Keratinocyte (primary cell): ENCODE measurements at regions not wholly inside any gene's neighbourhood (a gene's known extent, or its start where the extent isn't known, plus 50 kb on each side); places are given as distances from the start of the nearest gene placed in this dataset.

Experiments
- DNase-seq: peaks from one replicate; pipeline ENCODE4 v3.0.0-alpha.2; 2011; ENCODE audit warnings: low read depth, missing footprints, low spot score
- FAIRE-seq: peaks from 2 replicates; lab custom pipeline; 2011; peaks lifted over from hg19 to GRCh38; lab: Jason Lieb, UNC
- H2AFZ ChIP-seq: 2 replicates; pipeline ENCODE4 v1.6.0; 2012; ENCODE audit warnings: low read length, control low read depth, inconsistent platforms; ENCODE audit not compliant: control insufficient read depth
- H3K27ac ChIP-seq: 2 replicates; pipeline ENCODE4 v1.5.1; 2011; ENCODE audit warnings: low read length; ENCODE audit not compliant: control insufficient read depth, insufficient read depth
- H3K27me3 ChIP-seq: 3 replicates; pipeline ENCODE4 v1.6.0; 2011; ENCODE audit warnings: low read length; ENCODE audit not compliant: control insufficient read depth, insufficient read depth; ENCODE audit errors: extremely low read depth
- H3K36me3 ChIP-seq, 2 experiments: 2 replicates in 1 of 2; 3 replicates in 1 of 2; pipeline ENCODE4 v1.5.1; 2011; ENCODE audit warnings: low read length in 2 of 2, mild to moderate bottlenecking in 1 of 2; ENCODE audit not compliant: control insufficient read depth in 2 of 2, insufficient read depth in 2 of 2; ENCODE audit errors: extremely low read depth in 1 of 2
- H3K4me1 ChIP-seq: 3 replicates; pipeline ENCODE4 v1.5.1; 2011; ENCODE audit warnings: low read length; ENCODE audit not compliant: control insufficient read depth, insufficient read depth; ENCODE audit errors: extremely low read depth
- H3K4me2 ChIP-seq: 3 replicates; pipeline ENCODE4 v1.6.0; 2011; ENCODE audit warnings: low read depth, low read length; ENCODE audit not compliant: control insufficient read depth, insufficient read depth; ENCODE audit errors: extremely low read depth
- H3K4me3 ChIP-seq, 3 experiments: fragments of 200-600 bp in 1 of 3; sonication (generic) in 1 of 3; 2 replicates in 2 of 3; 3 replicates in 1 of 3; pipeline ENCODE4 v1.5.1; 2011 to 2016; ENCODE audit warnings: low read length in 3 of 3, mild to moderate bottlenecking in 3 of 3, control low read depth in 2 of 3, inconsistent platforms in 1 of 3, low read depth in 1 of 3, mixed read lengths in 1 of 3, mixed run types in 1 of 3, moderate library complexity in 1 of 3; ENCODE audit not compliant: control insufficient read depth in 2 of 3, insufficient read depth in 2 of 3; ENCODE audit errors: extremely low read depth in 1 of 3
- H3K79me2 ChIP-seq: 2 replicates; pipeline ENCODE4 v1.6.0; 2012; ENCODE audit warnings: low read length; ENCODE audit not compliant: control insufficient read depth, insufficient read depth
- H3K9ac ChIP-seq: 3 replicates; pipeline ENCODE4 v1.6.0; 2011; ENCODE audit warnings: low read length; ENCODE audit not compliant: control insufficient read depth, insufficient read depth; ENCODE audit errors: extremely low read depth
- H3K9me1 ChIP-seq: 3 replicates; pipeline ENCODE4 v1.6.0; 2011; ENCODE audit warnings: low read length; ENCODE audit not compliant: control insufficient read depth, insufficient read depth; ENCODE audit errors: extremely low read depth
- H3K9me3 ChIP-seq: 2 replicates; pipeline ENCODE4 v1.5.1; 2012; ENCODE audit warnings: low read depth, low read length; ENCODE audit not compliant: control insufficient read depth
- H4K20me1 ChIP-seq: 3 replicates; pipeline ENCODE4 v1.6.0; 2011; ENCODE audit warnings: low read length; ENCODE audit not compliant: control insufficient read depth, insufficient read depth; ENCODE audit errors: extremely low read depth
- EZH2 ChIP-seq: IDR thresholded peaks from one replicate; pipeline ENCODE4 v1.6.1; 2012; ENCODE audit warnings: inconsistent platforms, mild to moderate bottlenecking, low read length, moderate library complexity
- dilution Hi-C: fragments of 300-500 bp; cut with MboI; formaldehyde crosslinking; loops from one replicate; pipeline ENCODE4 v1.7.0; 2020; ENCODE audit warnings: low sequenced_read_pairs; ENCODE audit not compliant: extremely low pct_ligation_motif_present
- TF ChIP-seq, protein P1 (sequence below), 3 experiments: IDR thresholded peaks in 1 of 3; conservative IDR thresholded peaks in 1 of 3; optimal IDR thresholded peaks in 1 of 3; 2 replicates in 2 of 3; 3 replicates in 1 of 3; pipeline versions ENCODE3 to v1.5.1; 2011; ENCODE audit warnings: low read length in 3 of 3, mild to moderate bottlenecking in 3 of 3, moderate library complexity in 2 of 3, control low read depth in 1 of 3, inconsistent platforms in 1 of 3; ENCODE audit not compliant: insufficient read depth in 2 of 3; ENCODE audit errors: extremely low read depth in 1 of 3

DNA sequence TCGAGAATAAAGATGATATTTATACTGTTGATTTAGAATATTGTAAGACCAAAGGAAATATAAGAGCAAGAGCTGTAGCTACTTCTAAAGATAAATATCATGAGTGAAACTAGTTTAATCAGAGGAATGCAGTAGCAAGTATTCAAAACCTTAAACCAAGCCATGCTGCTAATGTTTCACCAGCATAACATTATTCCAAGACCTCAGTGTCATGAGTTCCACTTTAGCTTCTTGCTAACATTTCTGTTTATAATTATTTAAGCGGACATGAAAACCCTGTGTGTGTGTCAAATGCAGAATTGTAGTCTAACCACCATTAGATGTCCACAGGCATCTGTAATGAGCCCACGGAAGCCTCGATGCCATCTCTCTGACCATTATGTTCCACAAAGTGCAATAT, 752.6 kb upstream of the MARCKS start:
- DNase-seq = no peak
- Histone ChIP-seq H3K36me3 (no peaks in the 10 kb centered on the region), H4K20me1 (no peaks in the 10 kb centered on the region), H3K9ac (no peak overlapping the region), H3K4me2 (no peak overlapping the region), H3K4me1 (peaks cover 5% of the 10 kb centered on the region), H3K4me3 (no peak overlapping the region), H2AFZ (no peak overlapping the region), H3K9me3 (no peaks in the 10 kb centered on the region), H3K27me3 (no peaks in the 10 kb centered on the region), H3K79me2 (no peaks in the 10 kb centered on the region), H3K27ac (no peak overlapping the region), H3K9me1 (no peaks in the 10 kb centered on the region)
- FAIRE-seq = no peak
- TF ChIP-seq, protein P1, sequence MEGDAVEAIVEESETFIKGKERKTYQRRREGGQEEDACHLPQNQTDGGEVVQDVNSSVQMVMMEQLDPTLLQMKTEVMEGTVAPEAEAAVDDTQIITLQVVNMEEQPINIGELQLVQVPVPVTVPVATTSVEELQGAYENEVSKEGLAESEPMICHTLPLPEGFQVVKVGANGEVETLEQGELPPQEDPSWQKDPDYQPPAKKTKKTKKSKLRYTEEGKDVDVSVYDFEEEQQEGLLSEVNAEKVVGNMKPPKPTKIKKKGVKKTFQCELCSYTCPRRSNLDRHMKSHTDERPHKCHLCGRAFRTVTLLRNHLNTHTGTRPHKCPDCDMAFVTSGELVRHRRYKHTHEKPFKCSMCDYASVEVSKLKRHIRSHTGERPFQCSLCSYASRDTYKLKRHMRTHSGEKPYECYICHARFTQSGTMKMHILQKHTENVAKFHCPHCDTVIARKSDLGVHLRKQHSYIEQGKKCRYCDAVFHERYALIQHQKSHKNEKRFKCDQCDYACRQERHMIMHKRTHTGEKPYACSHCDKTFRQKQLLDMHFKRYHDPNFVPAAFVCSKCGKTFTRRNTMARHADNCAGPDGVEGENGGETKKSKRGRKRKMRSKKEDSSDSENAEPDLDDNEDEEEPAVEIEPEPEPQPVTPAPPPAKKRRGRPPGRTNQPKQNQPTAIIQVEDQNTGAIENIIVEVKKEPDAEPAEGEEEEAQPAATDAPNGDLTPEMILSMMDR (optimal IDR thresholded peaks at IDR 0.05 in 1 of 3, IDR thresholded peaks at IDR 0.05 in 1 of 3, conservative IDR thresholded peaks at IDR 0.05 in 1 of 3; ENCODE audit: extremely low read depth in 1 of 3, insufficient read depth in 2 of 3, low read length in 3 of 3) = no peak
- no peak for TF ChIP-seq EZH2
- dilution Hi-C loops = no loop called here

- Histone ChIP-seq H3K9me3 (no peaks in the 10 kb centered on the region), H3K9ac (no peak overlapping the region), H3K9me1 (no peaks in the 10 kb centered on the region), H3K27ac (no peak overlapping the region), H4K20me1 (no peaks in the 10 kb centered on the region), H3K36me3 (no peaks in the 10 kb centered on the region), H3K4me2 (no peak overlapping the region), H3K4me1 (peaks cover 5% of the 10 kb centered on the region), H3K4me3 (no peak overlapping the region), H3K79me2 (no peaks in the 10 kb centered on the region), H3K27me3 (no peaks in the 10 kb centered on the region), H2AFZ (no peak overlapping the region)
- dilution Hi-C loops = no loop called here
- TF ChIP-seq, protein P1 (optimal IDR thresholded peaks at IDR 0.05 in 1 of 3, IDR thresholded peaks at IDR 0.05 in 1 of 3, conservative IDR thresholded peaks at IDR 0.05 in 1 of 3; ENCODE audit: extremely low read depth in 1 of 3, insufficient read depth in 2 of 3, low read length in 3 of 3) = no peak
- no peak for TF ChIP-seq EZH2
- no peak for DNase-seq
- FAIRE-seq = no peak
These were observed 752.2 kb upstream of the MARCKS start for GRCh38 chr6:113104951-113105350.
